Stimulated activated naive B cell treated with anti-CD40 and anti-IgM and Interleukin-4, amounts not matched to agents 10 μg/mL and 1 μg/mL and 100 μg/mL, for 72 hours (primary cell): ENCODE measurements at regions not wholly inside any gene's neighbourhood (a gene's known extent, or its start where the extent isn't known, plus 50 kb on each side); places are given as distances from the start of the nearest gene placed in this dataset.
A peak's percentile ranks its signal among the peaks of the same experiment; 100 is the strongest.
"Not testable (repeated sequence)": the region's sequence is repeated elsewhere in the genome, so short reads cannot be mapped to it uniquely, and the experiment has no call there.

ENCODE experiments used
- ATAC-seq, 2 donors: fragments of 150-1000 bp; cut with Tn5 transposase; replicated peaks; 2 replicates each; pipeline ENCODE4 v1.10.0; 2021; ENCODE audit warnings: moderate library complexity in 1 of 2
- DNase-seq: peaks from one replicate; pipeline ENCODE4 v3.0.0; 2021
- H3K27ac Mint-ChIP-seq: one replicate; pipeline ENCODE4 v1.8.0; 2022; ENCODE audit warnings: mild to moderate bottlenecking, mixed read lengths
- H3K27me3 Mint-ChIP-seq, 2 donors: one replicate each; pipeline ENCODE4 v1.8.0; 2022; ENCODE audit warnings: mixed read lengths in 2 of 2
- H3K36me3 Mint-ChIP-seq, 2 donors: one replicate each; pipeline ENCODE4 v1.8.0; 2022; ENCODE audit warnings: mixed read lengths in 2 of 2, mild to moderate bottlenecking in 1 of 2
- H3K4me1 Mint-ChIP-seq, 2 donors: one replicate each; pipeline ENCODE4 v1.8.0; 2022; ENCODE audit warnings: mixed read lengths in 2 of 2, mild to moderate bottlenecking in 1 of 2
- H3K4me3 Mint-ChIP-seq, 2 donors: one replicate each; pipeline ENCODE4 v1.8.0; 2022; ENCODE audit warnings: mild to moderate bottlenecking in 2 of 2, mixed read lengths in 2 of 2, moderate library complexity in 1 of 2
- H3K9me3 Mint-ChIP-seq, 2 donors: one replicate each; pipeline ENCODE4 v1.8.0; 2022; ENCODE audit warnings: mixed read lengths in 2 of 2, mild to moderate bottlenecking in 1 of 2

- Mint-ChIP-seq H3K4me1 (peaks cover 26 to 32% of the 10 kb centered on the region in 2 donors), H3K9me3 (no peaks in the 10 kb centered on the region), H3K27me3 (no peaks in the 10 kb centered on the region), H3K36me3 (no peaks in the 10 kb centered on the region), H3K4me3 (no peak overlapping the region), H3K27ac (no peak overlapping the region)
- DNase-seq, result peak; percentile 72
- ATAC-seq, result peak; percentile 96
These were observed 1059.8 kb downstream of the TMEM121 start for GRCh38 chr14:106586098-106586704.

- H3K36me3 Mint-ChIP-seq, DNase-seq, H3K27ac Mint-ChIP-seq, ATAC-seq, H3K9me3 Mint-ChIP-seq, H3K27me3 Mint-ChIP-seq: not testable (repeated sequence)
- peaks cover 23 to 36% of the 10 kb centered on the region in 2 donors for H3K4me1 Mint-ChIP-seq
- H3K4me3 Mint-ChIP-seq, result peak overlapping the region; percentile 11 to 60
These were observed 1065.2 kb downstream of the TMEM121 start for GRCh38 chr14:106591539-106591938.

- peak overlapping the region; percentile 62 to 63 for H3K4me3 Mint-ChIP-seq
- ATAC-seq (peak; percentile 43 to 63), DNase-seq (peak; percentile 30)
- not testable (repeated sequence) for H3K36me3 Mint-ChIP-seq, H3K9me3 Mint-ChIP-seq, H3K27me3 Mint-ChIP-seq
- peaks cover 19 to 33% of the 10 kb centered on the region in 2 donors for H3K4me1 Mint-ChIP-seq
- peak overlapping the region; percentile 42 for H3K27ac Mint-ChIP-seq
These were observed 1065.9 kb downstream of the TMEM121 start for GRCh38 chr14:106592115-106592852.

GRCh38 chr14:106599209-106599608, 1072.8 kb downstream of the TMEM121 start:
- H3K4me3 Mint-ChIP-seq, result no peak overlapping the region
- no peak for DNase-seq
- H3K27ac Mint-ChIP-seq, result no peak overlapping the region
- no peaks in the 10 kb centered on the region for H3K9me3 Mint-ChIP-seq
- H3K27me3 Mint-ChIP-seq, result peaks cover 20 to 23% of the 10 kb centered on the region in 2 donors
- H3K36me3 Mint-ChIP-seq, result no peaks in the 10 kb centered on the region
- no peak for ATAC-seq
- peaks cover 0 to 6% of the 10 kb centered on the region in 2 donors for H3K4me1 Mint-ChIP-seq

- no peak overlapping the region for H3K4me3 Mint-ChIP-seq
- H3K9me3 Mint-ChIP-seq, result no peaks in the 10 kb centered on the region
- DNase-seq, result peak; percentile 75
- peak; percentile 99 for ATAC-seq
- peaks cover 15 to 20% of the 10 kb centered on the region in 2 donors for H3K27me3 Mint-ChIP-seq
- no peaks in the 10 kb centered on the region for H3K36me3 Mint-ChIP-seq
- H3K4me1 Mint-ChIP-seq, result peaks cover 3 to 8% of the 10 kb centered on the region in 2 donors
- H3K27ac Mint-ChIP-seq, result no peak overlapping the region
These were observed 1079.4 kb downstream of the TMEM121 start for GRCh38 chr14:106605548-106606448.

GRCh38 chr14:106606936-106607335, 1080.6 kb downstream of the TMEM121 start:
- Mint-ChIP-seq H3K9me3 (no peaks in the 10 kb centered on the region), H3K4me3 (no peak overlapping the region), H3K4me1 (peaks cover 3 to 8% of the 10 kb centered on the region in 2 donors), H3K27ac (no peak overlapping the region), H3K36me3 (no peaks in the 10 kb centered on the region), H3K27me3 (peaks cover 9 to 14% of the 10 kb centered on the region in 2 donors)
- DNase-seq (no peak), ATAC-seq (no peak)

- no peak for ATAC-seq
- DNase-seq, result no peak
- H3K27ac Mint-ChIP-seq, result no peak overlapping the region
- no peak overlapping the region for H3K4me3 Mint-ChIP-seq
- H3K36me3 Mint-ChIP-seq, result no peaks in the 10 kb centered on the region
- H3K9me3 Mint-ChIP-seq, result no peaks in the 10 kb centered on the region
- peaks cover 0 to 4% of the 10 kb centered on the region in 2 donors for H3K27me3 Mint-ChIP-seq
- H3K4me1 Mint-ChIP-seq, result peaks cover 3 to 6% of the 10 kb centered on the region in 2 donors
These were observed 1084.3 kb downstream of the TMEM121 start for GRCh38 chr14:106610691-106611090.

- H3K9me3 Mint-ChIP-seq, result no peaks in the 10 kb centered on the region
- no peak overlapping the region for H3K27ac Mint-ChIP-seq
- peaks cover 0 to 4% of the 10 kb centered on the region in 2 donors for H3K27me3 Mint-ChIP-seq
- H3K4me3 Mint-ChIP-seq, result no peak overlapping the region
- no peaks in the 10 kb centered on the region for H3K36me3 Mint-ChIP-seq
- no peaks in the 10 kb centered on the region for H3K4me1 Mint-ChIP-seq
- ATAC-seq, result peak in 1 of 2 donors; percentile 36
- no peak for DNase-seq
These were observed 1086.9 kb downstream of the TMEM121 start for GRCh38 chr14:106613256-106613655.

GRCh38 chr14:106618471-106618951, 1092.1 kb downstream of the TMEM121 start:
- H3K27ac Mint-ChIP-seq, H3K4me3 Mint-ChIP-seq, H3K9me3 Mint-ChIP-seq, H3K36me3 Mint-ChIP-seq, H3K4me1 Mint-ChIP-seq: not testable (repeated sequence)
- DNase-seq (peak; percentile 75), ATAC-seq (peak; percentile 91 to 92)
- peaks cover 7 to 21% of the 10 kb centered on the region in 2 donors for H3K27me3 Mint-ChIP-seq

- H3K9me3 Mint-ChIP-seq, result no peaks in the 10 kb centered on the region
- H3K27me3 Mint-ChIP-seq, result peaks cover 10 to 23% of the 10 kb centered on the region in 2 donors
- no peak overlapping the region for H3K27ac Mint-ChIP-seq
- H3K4me1 Mint-ChIP-seq, result peaks cover 0 to 6% of the 10 kb centered on the region in 2 donors
- H3K36me3 Mint-ChIP-seq, result no peaks in the 10 kb centered on the region
- ATAC-seq (no peak), DNase-seq (no peak)
- H3K4me3 Mint-ChIP-seq, result no peak overlapping the region
These were observed 1093.2 kb downstream of the TMEM121 start for GRCh38 chr14:106619606-106620005.

GRCh38 chr14:106620368-106620767, 1094.0 kb downstream of the TMEM121 start:
- no peak overlapping the region for H3K4me3 Mint-ChIP-seq
- peaks cover 10 to 23% of the 10 kb centered on the region in 2 donors for H3K27me3 Mint-ChIP-seq
- H3K4me1 Mint-ChIP-seq, result peaks cover 1 to 6% of the 10 kb centered on the region in 2 donors
- ATAC-seq, result no peak
- no peak overlapping the region for H3K27ac Mint-ChIP-seq
- no peak for DNase-seq
- H3K36me3 Mint-ChIP-seq, result no peaks in the 10 kb centered on the region
- no peaks in the 10 kb centered on the region for H3K9me3 Mint-ChIP-seq

GRCh38 chr14:106622200-106622745, 1095.9 kb downstream of the TMEM121 start:
- no peaks in the 10 kb centered on the region for H3K9me3 Mint-ChIP-seq
- no peak for DNase-seq
- peaks cover 14 to 15% of the 10 kb centered on the region in 2 donors for H3K4me1 Mint-ChIP-seq
- ATAC-seq, result no peak
- no peaks in the 10 kb centered on the region for H3K36me3 Mint-ChIP-seq
- H3K4me3 Mint-ChIP-seq, result no peak overlapping the region
- peaks cover 10 to 23% of the 10 kb centered on the region in 2 donors for H3K27me3 Mint-ChIP-seq
- H3K27ac Mint-ChIP-seq, result no peak overlapping the region

- Mint-ChIP-seq H3K27me3 (peaks cover 21 to 23% of the 10 kb centered on the region in 2 donors), H3K27ac (peak overlapping the region; percentile 68), H3K9me3 (no peaks in the 10 kb centered on the region), H3K36me3 (no peaks in the 10 kb centered on the region), H3K4me1 (peaks cover 12 to 18% of the 10 kb centered on the region in 2 donors), H3K4me3 (no peak overlapping the region)
- peak in 1 of 2 donors; percentile 58 for ATAC-seq
- no peak for DNase-seq
These were observed 1098.8 kb downstream of the TMEM121 start for GRCh38 chr14:106625186-106625585.

- ATAC-seq, result peak; percentile 29 to 41
- DNase-seq, H3K4me3 Mint-ChIP-seq, H3K27ac Mint-ChIP-seq, H3K36me3 Mint-ChIP-seq, H3K9me3 Mint-ChIP-seq: not testable (repeated sequence)
- Mint-ChIP-seq H3K27me3 (peaks cover 22 to 28% of the 10 kb centered on the region in 2 donors), H3K4me1 (peaks cover 12 to 18% of the 10 kb centered on the region in 2 donors)
These were observed 1100.1 kb downstream of the TMEM121 start for GRCh38 chr14:106626469-106626868.
